CD4-positive, alpha-beta T cell treated with Interleukin-2 at 100 ng/mL for 4 hours (primary cell): ENCODE measurements at regions not wholly inside any gene's neighbourhood (a gene's known extent, or its start where the extent isn't known, plus 50 kb on each side); places are given as distances from the start of the nearest gene placed in this dataset.
"Not testable (repeated sequence)": the region's sequence is repeated elsewhere in the genome, so short reads cannot be mapped to it uniquely, and the experiment has no call there.

Source experiments
- DNase-seq: peaks from one replicate; pipeline ENCODE4 v3.0.0-alpha.2; 2020; ENCODE audit warnings: low spot score

DNA sequence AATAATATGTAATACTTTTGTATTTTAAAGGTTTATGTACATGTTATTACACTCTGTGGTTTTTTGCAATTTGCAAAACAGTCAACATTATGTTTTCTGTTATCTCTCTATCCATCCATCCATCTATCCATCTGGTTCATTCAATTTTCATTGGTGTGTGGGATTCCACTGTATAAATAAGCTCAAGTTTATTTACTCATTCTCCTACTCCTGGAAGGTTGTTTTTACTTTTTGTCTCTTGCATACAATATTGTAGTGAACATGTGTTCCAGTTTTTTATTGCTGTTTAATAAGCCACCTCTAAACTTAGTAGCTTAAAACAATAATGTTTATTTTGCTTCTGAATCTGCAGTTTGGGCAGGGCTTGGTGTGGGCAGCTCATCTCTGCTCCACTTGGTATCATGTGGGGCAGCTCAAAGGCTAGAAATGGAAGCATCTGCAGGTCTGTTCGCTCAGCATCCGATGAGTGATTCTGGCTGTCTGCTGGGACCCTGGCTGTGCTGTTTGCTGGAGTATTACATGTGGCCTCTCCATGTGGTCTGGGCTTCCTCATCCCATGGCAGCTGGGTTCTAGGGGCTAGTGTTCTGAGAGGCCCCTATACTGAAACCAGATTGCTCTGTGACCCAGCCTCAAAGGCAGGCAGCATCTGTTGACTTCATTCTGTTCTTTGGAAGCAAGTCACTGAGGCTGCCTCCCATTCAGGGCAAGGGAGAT, 98.8 kb downstream of the SLC25A47 start:
- no peak for DNase-seq

GRCh38 chr14:100422556-100423316, 99.6 kb downstream of the SLC25A47 start:
- no peak for DNase-seq

DNA sequence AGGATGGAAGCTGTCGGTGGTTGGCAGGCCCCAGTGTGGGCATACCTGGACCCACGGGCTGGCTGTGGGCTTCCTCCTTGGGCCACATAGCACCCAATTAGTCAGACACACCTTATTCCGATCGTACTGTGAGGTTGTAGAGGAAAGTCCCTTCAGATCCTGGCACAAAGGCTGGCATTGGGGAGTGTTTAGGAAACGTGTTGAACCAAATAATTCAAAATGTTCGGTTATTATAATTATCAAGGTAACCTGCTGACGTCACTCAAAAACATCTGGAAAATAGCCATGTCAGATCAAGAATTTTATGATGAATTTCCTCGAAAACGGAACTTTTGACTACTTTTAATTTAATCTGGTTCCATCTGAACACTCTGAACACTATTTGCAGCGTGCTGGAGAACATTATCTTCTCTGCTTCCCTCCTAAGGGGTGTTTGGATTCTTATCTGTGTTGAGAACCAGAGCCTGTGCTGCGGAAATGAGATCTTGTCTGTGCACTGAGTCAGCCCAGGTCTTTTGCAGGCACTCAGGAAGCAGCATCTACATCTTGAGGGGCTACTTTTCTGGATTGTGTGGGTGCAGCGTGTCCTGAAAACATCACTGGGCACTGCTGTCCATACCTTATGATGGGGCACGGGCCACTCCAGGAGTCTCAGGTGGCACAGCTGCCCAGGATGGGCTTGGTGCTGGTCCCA, 100.3 kb downstream of the SLC25A47 start:
- DNase-seq: no peak

DNA sequence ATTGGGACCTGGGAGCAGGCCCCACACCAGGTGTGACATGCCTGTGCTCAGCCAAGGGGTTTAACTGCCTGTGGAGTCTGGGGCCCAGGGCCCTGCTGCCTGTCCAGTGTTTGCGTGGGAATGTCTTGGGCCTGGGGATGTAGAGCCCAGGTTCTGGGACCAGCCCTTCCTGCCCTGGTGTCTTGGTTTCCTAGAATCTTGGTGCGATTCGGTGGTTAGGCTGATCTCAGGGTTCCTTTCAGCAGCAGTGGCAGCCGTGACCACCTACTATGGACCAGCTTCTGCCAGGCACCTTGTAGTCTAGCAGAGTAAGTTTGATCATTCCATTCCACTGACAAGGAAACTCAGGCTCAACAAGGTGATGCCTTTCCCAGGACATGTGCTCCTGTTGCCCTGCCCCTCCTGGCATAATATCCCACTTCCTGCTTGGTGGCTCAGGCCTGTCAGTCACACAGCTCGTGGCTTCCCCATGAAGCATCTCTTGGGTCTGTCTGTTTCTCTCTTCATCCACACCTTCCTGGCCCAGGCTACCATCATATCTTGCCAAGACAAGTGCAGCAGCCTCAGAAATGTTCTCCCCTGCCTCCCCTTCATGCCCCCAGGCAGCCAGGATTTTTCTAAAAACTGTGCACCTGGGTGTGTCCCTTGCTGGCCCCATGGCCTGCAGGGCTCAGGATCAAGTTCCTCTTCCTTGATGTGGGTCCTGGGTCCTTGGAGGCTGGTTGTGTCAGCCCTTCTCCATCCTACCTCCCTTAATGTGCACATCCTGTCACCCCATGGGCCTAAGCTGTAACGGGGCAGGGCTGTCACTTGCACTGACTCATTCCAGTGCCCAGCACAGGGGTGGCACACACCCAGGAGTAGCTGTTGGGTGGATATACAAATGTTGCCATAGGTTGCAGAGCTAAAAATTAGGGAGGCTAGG, 101.6 kb downstream of the SLC25A47 start:
- DNase-seq: no peak

DNA sequence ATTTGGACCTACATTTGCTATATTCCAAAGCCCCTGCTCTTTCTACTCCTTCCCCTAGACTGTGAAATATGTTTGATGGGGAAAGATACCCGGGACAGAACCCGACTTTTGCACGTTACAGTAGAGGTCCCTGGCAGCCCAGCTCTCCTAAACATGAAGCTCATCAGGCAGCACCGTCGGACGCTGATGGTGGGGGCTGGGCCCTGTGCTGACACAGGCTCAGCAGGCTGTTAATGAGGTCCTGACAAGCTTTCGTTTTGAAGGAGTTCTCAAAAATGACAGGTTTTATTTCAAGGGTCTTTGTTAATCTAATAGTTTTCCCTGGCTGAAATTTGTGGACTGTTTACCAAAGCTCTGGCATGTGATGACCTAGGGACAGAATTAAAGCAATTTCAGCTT, 102.3 kb downstream of the SLC25A47 start:
- DNase-seq: no peak

DNA sequence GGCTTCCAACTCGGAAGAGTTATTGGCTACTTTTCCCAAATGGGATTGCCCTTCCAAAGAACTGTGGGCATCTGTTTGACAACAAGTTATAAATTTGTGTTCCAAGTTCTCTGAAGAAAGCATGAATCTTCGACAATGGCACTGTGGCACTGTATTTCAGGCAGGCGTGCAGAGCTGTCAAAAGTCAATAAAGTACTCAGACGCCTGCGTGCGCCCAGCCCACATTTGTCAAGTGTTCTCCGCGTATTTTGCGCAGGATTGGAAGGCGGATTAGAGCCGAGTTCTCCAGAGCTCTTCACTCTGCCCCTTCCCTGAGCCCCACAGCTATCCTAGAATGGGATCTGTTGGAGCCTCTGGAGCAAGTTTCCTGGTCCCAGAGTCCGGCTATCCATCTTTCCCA, 103.2 kb downstream of the SLC25A47 start:
- DNase-seq: no peak

GRCh38 chr14:100427166-100427565, 104.0 kb downstream of the SLC25A47 start:
- DNase-seq: no peak

GRCh38 chr14:100428727-100429126, 105.6 kb downstream of the SLC25A47 start:
- DNase-seq: no peak

- DNase-seq: no peak
Observed at GRCh38 chr14:100429537-100429936, 106.4 kb downstream of the SLC25A47 start.

DNA sequence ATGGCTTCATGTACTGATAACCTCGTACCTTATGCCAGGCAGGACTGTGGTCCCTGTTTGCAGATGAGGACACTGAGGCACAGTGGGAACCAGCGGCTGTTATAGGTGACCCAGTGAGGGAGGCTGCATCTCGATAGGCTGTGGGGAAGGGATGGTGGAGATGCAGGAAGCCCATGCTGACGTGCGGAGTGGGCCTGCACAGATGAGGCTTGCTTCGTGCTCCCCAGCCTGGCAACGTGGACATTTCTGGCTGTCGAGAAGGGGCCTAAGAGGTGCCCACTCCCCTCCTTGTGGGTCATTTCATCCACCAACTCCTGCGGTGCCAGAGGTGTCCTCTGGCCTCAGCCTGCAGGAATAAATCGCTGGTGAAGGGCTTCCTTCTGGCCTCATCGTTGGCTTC, 107.4 kb downstream of the SLC25A47 start:
- DNase-seq: no peak

DNA sequence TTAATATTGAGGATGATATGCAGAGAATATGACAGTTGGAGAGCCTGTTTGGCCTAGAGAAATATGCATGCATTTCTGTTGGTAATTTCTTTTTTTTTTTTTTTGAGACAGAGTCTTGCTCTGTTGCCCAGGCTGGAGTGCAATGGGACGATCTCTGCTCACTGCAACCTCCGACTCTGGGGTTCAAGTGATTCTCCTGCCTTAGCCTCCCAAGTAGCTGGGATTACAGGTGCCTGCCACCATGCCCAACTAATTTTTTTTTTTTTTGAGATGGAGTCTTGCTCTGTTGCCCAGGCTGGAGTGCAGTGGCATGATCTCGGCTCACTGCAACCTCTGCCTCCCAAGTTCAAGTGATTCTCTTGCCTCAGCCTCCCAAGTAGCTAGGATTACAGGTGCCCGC, 108.3 kb downstream of the SLC25A47 start:
- DNase-seq: not testable (repeated sequence)

DNA sequence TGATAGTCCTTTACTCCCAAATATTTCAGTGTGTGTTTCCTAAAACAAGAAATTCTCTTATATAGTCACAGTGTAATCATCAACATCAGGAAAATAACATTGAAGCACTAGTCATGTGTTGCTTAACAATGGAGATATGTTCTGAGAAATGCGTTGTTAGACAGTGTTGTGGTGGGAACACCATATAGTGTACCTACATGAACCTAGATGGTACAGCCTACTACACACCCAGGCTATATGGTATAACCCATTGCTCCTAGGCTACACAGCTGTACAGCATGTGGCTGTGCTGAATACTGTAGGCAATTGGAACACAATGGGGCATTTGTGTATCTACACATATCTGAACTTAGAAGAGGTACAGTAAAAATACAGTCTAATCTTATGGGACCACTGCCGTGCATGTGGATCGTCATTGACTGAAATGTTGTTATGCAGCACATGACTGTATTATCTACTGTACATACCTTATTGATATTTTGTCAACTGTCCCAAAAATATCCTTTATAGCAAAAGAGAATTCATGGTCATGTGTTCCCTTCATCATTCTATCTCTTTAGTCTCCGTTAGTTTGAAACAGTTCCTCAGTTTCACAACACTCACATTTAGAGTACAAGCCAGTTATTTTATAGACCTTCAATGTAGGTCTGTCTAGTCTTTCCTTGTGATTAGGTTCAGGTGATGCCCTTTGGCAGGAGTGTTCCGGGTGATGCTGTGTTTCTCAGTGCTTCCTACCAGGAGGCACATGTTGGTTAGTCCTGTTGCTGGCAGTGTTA, 109.7 kb downstream of the SLC25A47 start:
- no peak for DNase-seq

- no peak for DNase-seq
Observed at GRCh38 chr14:100433428-100433814, 110.3 kb downstream of the SLC25A47 start.

GRCh38 chr14:100434033-100434601, 111.0 kb downstream of the SLC25A47 start:
- DNase-seq: no peak

DNA sequence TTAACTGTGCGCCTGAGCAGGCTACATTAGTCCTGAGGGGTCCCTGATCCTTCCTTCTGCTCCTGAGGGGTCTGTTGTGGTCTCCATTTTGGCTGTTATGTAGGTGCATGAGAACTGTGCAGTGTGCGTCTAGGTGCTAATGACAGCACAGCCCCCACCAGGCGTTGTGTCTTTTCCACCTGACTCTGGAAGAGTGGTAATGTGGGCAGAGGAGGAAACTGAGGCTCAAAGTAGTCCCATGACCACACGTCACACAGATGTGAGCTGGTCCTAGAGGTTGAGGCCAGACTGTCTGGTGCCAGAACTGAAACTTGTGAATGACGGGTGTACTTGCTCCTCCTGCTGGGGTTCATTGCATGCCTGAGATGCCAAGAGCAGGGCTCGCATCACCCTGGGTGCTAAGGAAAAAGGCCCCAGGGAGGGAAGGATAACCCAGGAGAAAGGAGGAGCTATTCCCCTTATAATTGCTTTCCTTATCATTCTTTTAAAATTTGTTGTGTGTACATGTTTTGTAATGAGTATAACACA, 111.8 kb downstream of the SLC25A47 start:
- no peak for DNase-seq

DNA sequence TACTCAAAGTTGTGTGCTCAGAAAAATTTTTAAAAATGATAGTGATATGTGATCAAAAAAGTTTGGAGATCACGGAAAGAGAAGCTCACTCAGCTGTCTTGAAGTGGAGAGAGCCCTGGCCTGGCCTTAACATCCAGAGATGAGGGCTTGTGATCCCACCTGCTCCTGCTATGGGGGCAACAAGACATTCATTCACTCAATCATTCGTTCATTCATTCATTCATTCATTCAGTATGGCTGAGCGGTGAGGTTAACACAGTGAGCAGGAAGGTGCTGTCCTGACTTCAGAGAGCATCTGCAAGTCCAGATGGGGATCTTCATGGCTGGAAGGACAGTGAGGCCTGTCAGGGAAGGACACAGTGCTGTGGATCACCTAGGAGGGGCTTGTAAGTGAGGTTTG, 112.3 kb downstream of the SLC25A47 start:
- DNase-seq: no peak

DNA sequence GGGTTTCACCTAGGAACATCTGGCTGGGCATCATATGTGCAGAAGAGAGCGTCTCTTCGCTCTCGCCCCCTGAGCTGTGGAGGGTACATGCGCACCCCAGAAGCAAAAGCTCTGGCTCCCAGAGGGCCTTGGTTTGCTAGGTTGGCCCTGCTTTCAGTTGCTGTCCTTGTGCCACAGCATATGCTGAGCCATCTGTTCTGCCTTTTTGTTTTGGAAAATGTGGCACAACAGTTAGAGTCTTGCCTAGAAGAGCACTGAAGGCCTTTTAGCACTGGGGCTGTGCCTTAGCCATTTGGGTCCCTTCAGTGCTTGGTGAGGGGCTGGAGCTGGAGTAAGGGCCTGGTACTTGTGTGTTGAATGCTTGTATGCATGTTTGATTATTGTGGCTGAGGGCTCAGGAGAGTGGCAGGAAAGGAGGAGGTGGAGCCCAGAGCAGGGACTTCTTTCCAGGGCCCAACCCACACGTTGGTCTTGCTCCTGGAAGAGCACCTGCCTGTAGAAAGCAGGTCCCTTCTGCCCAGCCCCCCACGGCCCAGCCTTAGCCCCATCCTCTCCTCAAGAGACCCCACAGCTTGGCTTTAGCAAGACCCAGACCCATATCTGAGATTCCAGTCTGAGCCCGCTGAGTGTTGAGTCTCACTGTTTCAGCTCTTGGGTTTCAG, 113.7 kb downstream of the SLC25A47 start:
- no peak for DNase-seq

GRCh38 chr14:100438271-100438670, 115.1 kb downstream of the SLC25A47 start:
- no peak for DNase-seq

- DNase-seq: peak; percentile 6
Observed at GRCh38 chr14:100438678-100439592, 115.8 kb downstream of the SLC25A47 start.
